ENCODE measurements at regions not wholly inside any gene's neighbourhood (a gene's known extent, or its start where the extent isn't known, plus 50 kb on each side); places are given as distances from the start of the nearest gene placed in this dataset.

- no peaks in the 10 kb centered on the region for H3K4me1 ChIP-seq
- peaks cover 5% of the 10 kb centered on the region for H3K27me3 Mint-ChIP-seq (ENCODE audit: insufficient read depth, low read depth)
- no peaks in the 10 kb centered on the region for H3K9me3 ChIP-seq (ENCODE audit: low read depth)
- H3K9me3 Mint-ChIP-seq, result peaks cover 5% of the 10 kb centered on the region
- H3K27ac Mint-ChIP-seq, result no peak overlapping the region
- H3K79me2 ChIP-seq (ENCODE audit: low read depth), result no peaks in the 10 kb centered on the region
- no peak overlapping the region for H3K4me3 ChIP-seq
- no peak overlapping the region for H2AFZ ChIP-seq (replicated peaks)
- H4K20me1 ChIP-seq (ENCODE audit: low read depth), result no peaks in the 10 kb centered on the region
- H3K4me2 ChIP-seq, result no peak overlapping the region
- H3K27ac ChIP-seq, result no peak overlapping the region
- no peak overlapping the region for H3K4me3 Mint-ChIP-seq
- no peak for DNase-seq (ENCODE audit: low spot score)
- H3K4me1 Mint-ChIP-seq, result no peaks in the 10 kb centered on the region
- H3F3A ChIP-seq (ENCODE audit: low read depth), result no peaks in the 10 kb centered on the region
- TF ChIP-seq CTCF (IDR thresholded peaks at IDR 0.05), result no peak
- TF ChIP-seq EZH2 (IDR thresholded peaks at IDR 0.05), result no peak
- TF ChIP-seq EZH2phosphoT487 (IDR thresholded peaks at IDR 0.05), result no peak
- no peaks in the 10 kb centered on the region for H3K36me3 ChIP-seq
- no peaks in the 10 kb centered on the region for H3K27me3 ChIP-seq
- no peak overlapping the region for H3K9ac ChIP-seq
- H3K36me3 Mint-ChIP-seq, result peaks cover 3% of the 10 kb centered on the region
These were observed 116.9 kb upstream of the MPDZ start for GRCh38 chr9:13396418-13396817.

- no peak overlapping the region for H3K4me2 ChIP-seq
- H3K27ac ChIP-seq, result no peak overlapping the region
- no peaks in the 10 kb centered on the region for H3F3A ChIP-seq (ENCODE audit: low read depth)
- no peak overlapping the region for H2AFZ ChIP-seq (replicated peaks)
- H3K4me1 Mint-ChIP-seq, result no peaks in the 10 kb centered on the region
- no peak for DNase-seq (ENCODE audit: low spot score)
- H3K79me2 ChIP-seq (ENCODE audit: low read depth), result no peaks in the 10 kb centered on the region
- no peak for TF ChIP-seq EZH2 (IDR thresholded peaks at IDR 0.05)
- TF ChIP-seq CTCF (IDR thresholded peaks at IDR 0.05), result no peak
- no peak for TF ChIP-seq EZH2phosphoT487 (IDR thresholded peaks at IDR 0.05)
- no peaks in the 10 kb centered on the region for H3K9me3 ChIP-seq (ENCODE audit: low read depth)
- peaks cover 3% of the 10 kb centered on the region for H3K36me3 Mint-ChIP-seq
- no peak overlapping the region for H3K9ac ChIP-seq
- peaks cover 5% of the 10 kb centered on the region for H3K27me3 Mint-ChIP-seq (ENCODE audit: insufficient read depth, low read depth)
- H3K4me3 Mint-ChIP-seq, result no peak overlapping the region
- H3K36me3 ChIP-seq, result no peaks in the 10 kb centered on the region
- H3K4me1 ChIP-seq, result no peaks in the 10 kb centered on the region
- no peak overlapping the region for H3K4me3 ChIP-seq
- H3K27ac Mint-ChIP-seq, result no peak overlapping the region
- no peaks in the 10 kb centered on the region for H3K27me3 ChIP-seq
- no peaks in the 10 kb centered on the region for H4K20me1 ChIP-seq (ENCODE audit: low read depth)
- peaks cover 17% of the 10 kb centered on the region for H3K9me3 Mint-ChIP-seq
These were observed 115.7 kb upstream of the MPDZ start for GRCh38 chr9:13395156-13395555.

GRCh38 chr9:13388157-13388556 lies 108.7 kb upstream of the MPDZ start:
- Histone ChIP-seq H3K9me3 (ENCODE audit: low read depth) (no peaks in the 10 kb centered on the region), H4K20me1 (ENCODE audit: low read depth) (no peaks in the 10 kb centered on the region), H3K4me1 (no peaks in the 10 kb centered on the region), H3K79me2 (ENCODE audit: low read depth) (no peaks in the 10 kb centered on the region), H3K27ac (no peak overlapping the region), H3F3A (ENCODE audit: low read depth) (no peaks in the 10 kb centered on the region), H3K4me2 (no peak overlapping the region), H3K9ac (no peak overlapping the region), H2AFZ (replicated peaks) (no peak overlapping the region), H3K27me3 (no peaks in the 10 kb centered on the region), H3K36me3 (no peaks in the 10 kb centered on the region), H3K4me3 (no peak overlapping the region)
- Mint-ChIP-seq H3K4me3 (no peak overlapping the region), H3K9me3 (peaks cover 44% of the 10 kb centered on the region), H3K27me3 (ENCODE audit: insufficient read depth, low read depth) (peaks cover 5% of the 10 kb centered on the region), H3K36me3 (peaks cover 4% of the 10 kb centered on the region), H3K27ac (no peak overlapping the region), H3K4me1 (peaks cover 4% of the 10 kb centered on the region)
- no peak for DNase-seq (ENCODE audit: low spot score)
- TF ChIP-seq EZH2phosphoT487 (IDR thresholded peaks at IDR 0.05) (no peak), CTCF (IDR thresholded peaks at IDR 0.05) (no peak), EZH2 (IDR thresholded peaks at IDR 0.05) (no peak)

GRCh38 chr9:13387734-13388067 lies 108.2 kb upstream of the MPDZ start:
- Mint-ChIP-seq H3K36me3 (peaks cover 4% of the 10 kb centered on the region), H3K9me3 (peaks cover 44% of the 10 kb centered on the region), H3K27me3 (ENCODE audit: insufficient read depth, low read depth) (peaks cover 5% of the 10 kb centered on the region), H3K4me1 (peaks cover 4% of the 10 kb centered on the region), H3K4me3 (no peak overlapping the region), H3K27ac (no peak overlapping the region)
- Histone ChIP-seq H3F3A (ENCODE audit: low read depth) (no peaks in the 10 kb centered on the region), H3K36me3 (no peaks in the 10 kb centered on the region), H3K27ac (no peak overlapping the region), H2AFZ (replicated peaks) (no peak overlapping the region), H3K9ac (no peak overlapping the region), H3K27me3 (no peaks in the 10 kb centered on the region), H3K4me1 (no peaks in the 10 kb centered on the region), H4K20me1 (ENCODE audit: low read depth) (no peaks in the 10 kb centered on the region), H3K4me2 (no peak overlapping the region), H3K9me3 (ENCODE audit: low read depth) (no peaks in the 10 kb centered on the region), H3K4me3 (no peak overlapping the region), H3K79me2 (ENCODE audit: low read depth) (no peaks in the 10 kb centered on the region)
- DNase-seq (ENCODE audit: low spot score), result no peak
- TF ChIP-seq EZH2phosphoT487 (IDR thresholded peaks at IDR 0.05) (no peak), EZH2 (IDR thresholded peaks at IDR 0.05) (no peak), CTCF (IDR thresholded peaks at IDR 0.05) (no peak)
